ENCODE measurements at regions not wholly inside any gene's neighbourhood (a gene's known extent, or its start where the extent isn't known, plus 50 kb on each side); places are given as distances from the start of the nearest gene placed in this dataset.
A peak's percentile ranks its signal among the peaks of the same experiment; 100 is the strongest.

DNA sequence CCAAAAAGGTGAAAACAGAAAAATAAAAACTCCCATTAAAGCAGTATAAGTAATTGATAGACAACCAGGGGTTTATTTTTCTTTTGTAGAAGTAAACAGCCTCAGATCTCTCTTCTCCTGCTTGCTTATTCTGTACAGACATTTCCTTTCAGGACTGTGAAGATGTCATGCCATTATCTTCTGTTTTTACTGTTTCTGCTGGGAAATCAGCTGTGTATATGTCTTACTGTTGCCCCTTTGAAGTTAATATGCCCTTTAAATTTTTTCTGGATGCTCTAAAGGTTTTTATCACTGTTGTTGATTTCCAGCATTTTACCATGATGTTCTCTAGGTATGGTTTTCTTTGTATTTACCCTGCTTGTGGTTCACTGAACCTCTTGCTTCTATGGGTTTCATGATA, 199.5 kb downstream of the NXNL2 start:
- DNase-seq (ENCODE audit: low spot score), result no peak

DNA sequence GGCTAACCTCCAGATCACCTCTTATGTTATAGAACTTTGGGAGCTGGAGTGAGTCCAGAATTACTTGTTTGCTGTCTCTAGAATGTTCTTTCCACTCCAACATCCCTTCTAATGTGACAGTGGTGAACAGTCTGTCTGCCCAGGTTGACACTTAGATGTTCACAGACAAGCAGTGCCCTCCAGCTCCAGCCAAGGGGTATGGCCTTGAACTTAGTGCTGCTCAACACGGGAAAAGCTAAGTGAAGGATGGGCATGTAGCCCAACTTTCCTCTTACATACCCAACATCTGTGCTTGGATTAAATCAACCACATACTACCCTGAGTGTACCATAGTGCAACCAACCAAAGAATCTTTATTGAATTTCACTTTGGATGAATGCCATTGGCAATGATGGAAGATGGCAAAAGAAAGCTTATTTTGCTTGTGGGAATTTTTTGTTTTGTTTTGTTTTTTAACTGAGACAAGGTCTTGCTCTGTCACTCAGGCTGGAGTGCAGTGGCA, 201.2 kb downstream of the NXNL2 start:
- no peak for DNase-seq (ENCODE audit: low spot score)

GRCh38 chr9:88737031-88737430, 202.1 kb downstream of the NXNL2 start:
- no peak for DNase-seq (ENCODE audit: low spot score)

DNA sequence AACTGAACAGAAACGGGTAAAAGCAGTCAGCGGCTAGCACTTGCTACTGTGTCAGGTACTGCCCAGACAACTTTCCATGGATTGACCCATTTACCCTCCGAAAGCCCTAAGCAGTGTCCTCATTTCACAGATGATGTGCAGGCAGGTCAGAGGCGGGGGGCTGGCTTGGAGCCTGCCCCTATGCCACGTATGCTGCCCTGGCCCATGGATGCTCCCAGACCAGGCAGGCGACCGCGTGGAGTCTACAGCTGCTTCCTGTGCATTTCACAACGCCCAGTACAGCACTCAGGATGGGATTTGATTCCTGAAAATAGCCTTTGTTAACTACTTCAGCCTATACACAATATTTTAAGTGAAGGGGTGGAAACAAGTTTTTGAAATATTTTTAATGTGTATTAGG, 202.9 kb downstream of the NXNL2 start:
- no peak for DNase-seq (ENCODE audit: low spot score)

DNA sequence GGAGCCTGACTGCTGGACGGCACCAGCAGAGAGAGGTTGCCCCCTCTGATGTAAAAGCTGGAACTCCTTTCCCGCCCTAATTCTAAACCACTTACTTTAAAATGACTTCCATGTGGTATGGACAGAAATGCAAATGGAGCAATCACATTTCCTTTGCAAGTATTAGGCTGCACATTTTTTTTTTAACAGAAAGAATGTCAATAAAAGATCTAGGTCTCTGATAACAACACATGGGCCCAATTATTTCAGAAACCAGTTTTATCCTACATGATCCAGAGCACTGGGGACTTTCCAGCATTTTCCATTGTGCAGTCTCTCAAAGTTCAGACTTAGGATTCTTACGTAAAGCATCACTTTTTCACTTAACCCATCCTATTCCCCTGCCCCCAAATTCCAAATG, 203.7 kb downstream of the NXNL2 start:
- no peak for DNase-seq (ENCODE audit: low spot score)

- no peak for DNase-seq (ENCODE audit: low spot score)
Observed at GRCh38 chr9:88739373-88739772, 204.4 kb downstream of the NXNL2 start.

- no peak for DNase-seq (ENCODE audit: low spot score)
Observed at GRCh38 chr9:88740844-88741243, 205.9 kb downstream of the NXNL2 start.

DNA sequence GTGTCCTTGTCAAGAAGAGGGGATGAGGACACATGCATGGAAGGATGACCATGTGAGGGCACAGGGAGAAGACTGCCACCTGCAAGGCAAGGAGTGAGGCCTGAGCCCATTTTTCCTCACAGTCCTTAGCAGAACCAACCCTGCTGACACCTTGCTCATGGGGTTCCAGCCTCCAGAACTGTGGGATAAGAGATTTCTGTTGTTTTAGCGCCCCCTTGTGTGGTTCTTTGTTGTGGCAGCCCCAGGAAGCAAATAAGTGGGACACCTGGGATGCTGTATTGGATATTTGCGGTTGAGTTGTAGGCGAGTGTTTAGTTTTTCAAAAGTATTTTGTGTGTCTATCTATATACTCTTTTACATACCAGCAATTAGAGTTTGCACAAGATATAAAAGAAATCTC, 206.4 kb downstream of the NXNL2 start:
- DNase-seq (ENCODE audit: low spot score), result peak; percentile 42

GRCh38 chr9:88742483-88742882, 207.5 kb downstream of the NXNL2 start:
- no peak for DNase-seq (ENCODE audit: low spot score)

DNA sequence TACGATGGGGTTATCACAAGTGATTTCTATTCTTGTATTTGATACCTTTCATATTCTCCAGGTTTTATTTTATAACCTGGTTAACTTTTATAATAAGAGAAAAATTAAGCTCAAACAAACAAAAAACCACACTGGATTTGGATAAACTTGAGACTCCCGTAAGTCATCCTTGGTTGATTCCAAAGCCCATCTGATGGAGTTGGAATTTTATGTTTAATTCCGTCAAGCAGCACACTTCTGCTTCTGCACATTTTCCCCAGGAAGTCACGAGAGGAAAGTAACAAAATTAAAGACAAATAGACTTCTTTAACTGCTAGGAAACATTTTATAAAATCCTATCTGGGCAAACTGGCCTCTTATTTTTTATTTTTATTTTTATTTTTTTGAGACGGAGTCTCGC, 207.9 kb downstream of the NXNL2 start:
- no peak for DNase-seq (ENCODE audit: low spot score)

- no peak for DNase-seq (ENCODE audit: low spot score)
Observed at GRCh38 chr9:88745276-88746001, 210.5 kb downstream of the NXNL2 start.

- DNase-seq (ENCODE audit: low spot score), result peak; percentile 42
Observed at GRCh38 chr9:88746029-88746742, 211.2 kb downstream of the NXNL2 start.

- DNase-seq (ENCODE audit: low spot score), result peak; percentile 33
Observed at GRCh38 chr9:88746743-88747398, 211.9 kb downstream of the NXNL2 start.

DNA sequence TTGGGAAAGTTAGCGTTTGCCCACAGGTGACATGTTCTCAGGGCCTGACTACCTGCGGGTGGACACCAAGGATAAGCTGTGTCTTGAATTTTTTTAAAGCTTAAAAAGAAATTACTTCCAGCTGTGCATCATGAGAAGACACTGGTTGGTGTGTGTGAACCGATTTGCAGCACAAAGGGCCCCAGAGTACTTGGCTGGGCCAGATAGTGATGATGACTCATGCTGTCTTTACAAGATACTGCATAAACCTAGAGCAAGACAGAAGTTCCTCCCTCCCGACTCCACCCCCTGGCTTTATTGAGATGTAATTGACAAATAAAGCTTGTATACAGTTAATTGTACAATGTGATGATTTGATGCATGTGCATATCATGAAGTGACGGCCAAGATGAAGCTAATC, 212.8 kb downstream of the NXNL2 start:
- DNase-seq (ENCODE audit: low spot score), result peak; percentile 47

GRCh38 chr9:88748566-88749261, 213.7 kb downstream of the NXNL2 start:
- no peak for DNase-seq (ENCODE audit: low spot score)

DNA sequence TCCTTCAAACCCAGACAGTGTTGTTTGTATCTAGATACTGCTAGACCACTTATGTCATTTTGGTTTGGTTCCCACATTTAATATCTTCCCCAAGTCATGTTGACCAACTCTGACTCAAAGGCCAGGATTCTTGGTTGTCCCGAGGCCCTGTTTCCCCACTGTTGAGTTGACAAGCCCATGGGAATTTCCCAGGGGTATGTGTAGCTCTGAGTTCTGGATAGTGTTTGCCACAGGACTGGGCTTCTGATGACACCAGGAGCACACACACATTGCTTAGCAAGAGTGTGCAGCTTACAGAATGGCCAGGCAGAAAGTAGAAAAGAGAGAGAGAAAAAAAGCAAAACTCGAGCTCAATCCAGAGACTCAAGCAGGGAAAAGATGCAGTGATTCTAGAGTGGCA, 214.4 kb downstream of the NXNL2 start:
- DNase-seq (ENCODE audit: low spot score), result no peak

DNA sequence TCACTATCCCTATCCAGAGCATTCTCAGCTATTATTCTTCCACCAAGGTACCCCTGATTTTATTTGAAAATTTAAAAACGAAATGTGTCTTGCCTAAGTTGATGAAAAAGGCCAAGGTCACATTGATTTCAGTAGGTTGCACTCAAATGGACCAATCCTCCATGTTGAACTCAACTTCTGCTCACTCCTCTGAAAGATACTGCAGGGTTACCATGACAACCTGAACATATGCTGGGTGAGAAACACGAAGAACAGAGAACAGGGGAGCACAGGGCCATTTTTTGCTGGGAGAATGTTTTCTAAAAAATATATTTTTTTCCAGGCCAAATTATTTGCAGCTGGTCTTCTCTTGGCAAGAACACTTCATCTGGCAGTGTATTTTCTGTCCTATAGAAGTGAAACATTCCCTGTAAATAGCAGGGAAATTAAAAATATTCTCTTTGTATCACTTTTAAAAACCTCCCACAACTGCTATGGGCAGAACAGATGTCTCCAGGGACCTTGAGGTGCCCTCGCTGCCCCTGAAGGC, 215.9 kb downstream of the NXNL2 start:
- DNase-seq (ENCODE audit: low spot score), result no peak

- no peak for DNase-seq (ENCODE audit: low spot score)
Observed at GRCh38 chr9:88751781-88752180, 216.8 kb downstream of the NXNL2 start.

DNA sequence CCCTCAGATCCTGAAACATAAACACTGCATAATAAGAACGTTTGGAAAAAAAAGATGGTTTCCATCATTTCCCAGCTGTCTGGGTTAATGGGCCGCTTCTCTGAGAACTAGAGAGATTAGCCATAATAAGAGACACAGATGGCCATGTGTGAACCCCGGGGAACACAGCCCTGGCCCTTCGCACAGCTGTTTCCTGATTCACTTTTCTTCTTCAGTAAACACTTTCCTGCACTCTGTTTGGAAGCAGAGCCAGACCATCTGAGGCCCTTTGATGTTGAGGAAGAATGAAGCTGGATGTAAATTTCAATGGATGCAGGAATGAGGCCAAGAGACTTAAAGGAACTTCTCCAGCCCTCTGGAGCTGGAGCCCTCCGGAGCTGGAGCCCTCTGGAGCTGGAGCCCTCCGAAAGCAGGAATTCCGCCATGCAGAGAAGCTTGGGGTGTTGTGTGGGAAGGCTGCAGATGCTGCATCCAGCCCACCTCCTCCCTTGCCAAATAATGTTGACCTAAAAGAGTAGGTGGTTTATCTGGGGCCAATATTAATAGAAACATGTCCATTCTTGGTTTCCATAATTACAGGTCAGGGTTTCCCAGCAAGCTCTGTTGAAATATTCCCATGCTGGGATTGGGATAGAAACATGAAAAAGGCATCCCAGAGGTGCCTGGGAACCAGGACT, 218.9 kb downstream of the NXNL2 start:
- no peak for DNase-seq (ENCODE audit: low spot score)

- no peak for DNase-seq (ENCODE audit: low spot score)
Observed at GRCh38 chr9:88754452-88754851, 219.5 kb downstream of the NXNL2 start.

DNA sequence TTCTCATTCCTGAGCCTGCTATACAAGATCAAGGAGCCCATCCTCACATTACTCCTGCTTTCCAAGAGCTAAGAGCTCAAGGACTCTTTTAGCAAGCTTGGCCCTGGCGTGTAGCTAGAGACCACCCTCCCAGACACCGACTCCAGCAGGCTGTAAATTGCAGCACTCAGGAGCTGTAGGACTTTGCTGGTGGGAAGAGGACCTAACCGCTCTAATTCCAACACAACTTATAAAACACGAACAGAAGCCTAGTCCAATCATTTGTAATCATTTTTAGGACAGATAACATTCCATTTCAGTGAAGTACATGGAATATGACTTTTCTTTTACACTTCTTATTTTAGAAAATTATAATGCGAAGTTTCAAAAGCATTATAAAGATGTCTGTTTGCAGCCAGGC, 219.9 kb downstream of the NXNL2 start:
- DNase-seq (ENCODE audit: low spot score), result no peak

Measured in iPS-NIHi11 (cell line).